Kidney (tissue), 10 donors: ENCODE measurements at regions not wholly inside any gene's neighbourhood (a gene's known extent, or its start where the extent isn't known, plus 50 kb on each side); places are given as distances from the start of the nearest gene placed in this dataset.
"Not testable (repeated sequence)": the region's sequence is repeated elsewhere in the genome, so short reads cannot be mapped to it uniquely, and the experiment has no call there.

Experiments used
- DNase-seq, 5 donors: peaks; one replicate each; pipeline ENCODE4 v3.0.0-alpha.2; 2013 to 2020
- FAIRE-seq: peaks from 2 replicates; lab custom pipeline; 2012; peaks lifted over from hg19 to GRCh38; lab: Jason Lieb, UNC
- H3K27ac ChIP-seq, 2 donors: one replicate each; pipeline ENCODE4 v1.7.0; 2013; ENCODE audit warnings: low read depth in 2 of 2, low read length in 2 of 2, inconsistent platforms in 1 of 2
- H3K27me3 ChIP-seq: one replicate; pipeline ENCODE4 v1.7.1; 2013; ENCODE audit warnings: low read length, inconsistent platforms; ENCODE audit not compliant: control insufficient read depth, insufficient read depth
- H3K36me3 ChIP-seq, 3 donors: one replicate each; pipeline versions ENCODE4 v1.7.0 to v1.7.1; 2013; ENCODE audit warnings: low read length in 3 of 3, control low read depth in 1 of 3, inconsistent platforms in 1 of 3; ENCODE audit not compliant: insufficient read depth in 3 of 3, control insufficient read depth in 2 of 3
- H3K4me1 ChIP-seq, 3 donors: one replicate each; pipeline versions ENCODE4 v1.7.0 to v1.7.1; 2013; ENCODE audit warnings: low read length in 3 of 3, inconsistent platforms in 1 of 3, low read depth in 1 of 3; ENCODE audit not compliant: control insufficient read depth in 2 of 3, insufficient read depth in 2 of 3
- H3K4me3 ChIP-seq, 3 donors: one replicate each; pipeline versions ENCODE4 v1.7.0 to v1.8.1; 2013; ENCODE audit warnings: low read length in 3 of 3, control low read depth in 1 of 3, inconsistent platforms in 1 of 3
- H3K9ac ChIP-seq, 3 donors: one replicate each; pipeline versions ENCODE4 v1.7.0 to v1.7.1; 2013; ENCODE audit warnings: low read length in 3 of 3, control low read depth in 1 of 3, inconsistent platforms in 1 of 3
- H3K9me3 ChIP-seq, 3 donors: one replicate each; pipeline versions ENCODE4 v1.7.0 to v1.7.1; 2013; ENCODE audit warnings: low read length in 3 of 3, control low read depth in 1 of 3, inconsistent platforms in 1 of 3; ENCODE audit not compliant: control insufficient read depth in 2 of 3, insufficient read depth in 1 of 3
- intact Hi-C: fragments of 100-400 bp; cut with DNase I; formaldehyde crosslinking; loops from one replicate; pipeline ENCODE4 v1.11.1; 2022
- donor health status: control.
- donor health status: control.
- donor health status: DM: yes; HTN: yes; CAD: no.
- donor health status: Normal renal cell carcinoma (clear cell type).

DNA sequence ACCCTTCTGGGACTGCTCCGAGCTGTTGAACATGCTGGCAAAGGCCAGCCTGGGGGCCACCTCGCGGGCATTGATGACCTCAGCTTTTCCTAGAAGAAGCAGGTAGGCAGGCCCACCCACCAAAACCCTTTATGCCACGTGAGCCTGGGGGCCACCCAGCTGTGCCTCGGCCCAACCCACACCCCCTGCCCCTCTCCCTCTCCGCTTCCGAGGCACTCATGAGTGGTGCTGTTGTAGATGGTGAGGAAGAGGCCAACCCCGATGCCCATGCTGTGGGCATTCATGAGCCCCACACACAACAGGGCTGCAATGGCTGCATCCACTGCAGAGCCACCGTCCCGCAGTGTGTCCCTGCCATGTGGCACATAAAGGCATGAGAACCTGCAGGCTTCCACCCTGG, 118.6 kb upstream of the DGCR6 start:
- FAIRE-seq, H3K9me3 ChIP-seq, intact Hi-C loops, H3K4me3 ChIP-seq, H3K4me1 ChIP-seq, H3K27ac ChIP-seq, H3K36me3 ChIP-seq, H3K27me3 ChIP-seq, H3K9ac ChIP-seq: not testable (repeated sequence)
- peak in 1 of 5 donors; percentile 52 for DNase-seq

- H3K27me3 ChIP-seq, H3K27ac ChIP-seq, H3K9me3 ChIP-seq, DNase-seq, FAIRE-seq, H3K4me1 ChIP-seq, H3K36me3 ChIP-seq, intact Hi-C loops, H3K9ac ChIP-seq, H3K4me3 ChIP-seq: not testable (repeated sequence)
Measured at GRCh38 chr22:18810379-18810778, 95.7 kb upstream of the DGCR6 start.

DNA sequence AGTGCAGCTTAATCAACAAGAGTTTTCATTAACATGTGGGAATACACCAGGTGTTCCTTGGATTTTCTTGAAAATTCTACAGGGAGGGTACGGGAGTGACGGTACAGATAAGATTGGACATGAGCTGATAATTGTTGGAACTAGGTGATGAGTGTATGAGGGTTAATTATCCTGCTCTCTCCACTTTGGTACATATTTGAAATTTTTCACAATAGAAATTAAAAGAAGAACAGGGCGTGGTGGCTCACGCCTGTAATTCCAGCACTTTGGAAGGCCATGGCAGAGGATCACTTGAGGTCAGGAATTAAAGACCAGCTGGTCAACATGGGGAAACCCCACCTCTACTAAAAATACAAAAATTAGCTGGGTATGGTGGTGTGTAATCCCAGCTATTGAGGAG, 87.1 kb upstream of the DGCR6 start:
- H3K27me3 ChIP-seq, H3K36me3 ChIP-seq, H3K9me3 ChIP-seq, H3K27ac ChIP-seq, intact Hi-C loops, H3K4me3 ChIP-seq, FAIRE-seq, H3K4me1 ChIP-seq, H3K9ac ChIP-seq, DNase-seq: not testable (repeated sequence)
